ENCODE measurements at regions not wholly inside any gene's neighbourhood (a gene's known extent, or its start where the extent isn't known, plus 50 kb on each side); places are given as distances from the start of the nearest gene placed in this dataset.
A peak's percentile ranks its signal among the peaks of the same experiment; 100 is the strongest.
"Not testable (repeated sequence)": the region's sequence is repeated elsewhere in the genome, so short reads cannot be mapped to it uniquely, and the experiment has no call there.

DNA sequence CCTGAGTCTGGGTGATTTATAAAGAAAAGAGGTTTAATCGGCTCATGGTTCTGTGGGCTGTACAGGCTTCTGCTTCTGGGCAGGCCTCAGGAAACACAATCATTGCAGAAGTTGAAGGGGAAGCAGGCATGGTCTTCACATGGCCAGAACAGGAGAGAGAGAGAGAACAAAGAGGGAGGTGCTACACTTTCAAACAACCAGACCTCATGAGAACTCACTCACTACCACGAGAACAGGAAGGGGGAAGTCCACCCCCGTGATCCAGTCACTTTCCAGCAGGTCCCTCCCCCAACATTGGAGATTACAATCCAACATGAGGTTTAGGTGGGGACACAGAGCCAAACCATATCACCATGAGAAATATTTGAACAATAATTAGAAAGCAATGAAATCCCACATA is 222.9 kb downstream of the FAM72C start:
- intact Hi-C loops (cut with DNase I), result no loop called here
- Histone ChIP-seq H3K9ac (ENCODE audit: low read length in 3 of 3) (no peak overlapping the region), H3K27me3 (ENCODE audit: control insufficient read depth, insufficient read depth, low read length) (no peaks in the 10 kb centered on the region), H3K4me1 (ENCODE audit: control insufficient read depth in 2 of 3, insufficient read depth in 2 of 3, low read depth in 1 of 3, low read length in 3 of 3) (no peaks in the 10 kb centered on the region), H3K4me3 (ENCODE audit: low read length in 3 of 3) (no peak overlapping the region), H3K36me3 (ENCODE audit: control insufficient read depth in 2 of 3, insufficient read depth in 3 of 3, low read length in 3 of 3) (no peaks in the 10 kb centered on the region), H3K9me3 (ENCODE audit: control insufficient read depth in 2 of 3, insufficient read depth in 1 of 3, low read length in 3 of 3) (no peaks in the 10 kb centered on the region), H3K27ac (ENCODE audit: low read depth in 2 of 2, low read length in 2 of 2) (no peak overlapping the region)
- TF ChIP-seq, protein P1, sequence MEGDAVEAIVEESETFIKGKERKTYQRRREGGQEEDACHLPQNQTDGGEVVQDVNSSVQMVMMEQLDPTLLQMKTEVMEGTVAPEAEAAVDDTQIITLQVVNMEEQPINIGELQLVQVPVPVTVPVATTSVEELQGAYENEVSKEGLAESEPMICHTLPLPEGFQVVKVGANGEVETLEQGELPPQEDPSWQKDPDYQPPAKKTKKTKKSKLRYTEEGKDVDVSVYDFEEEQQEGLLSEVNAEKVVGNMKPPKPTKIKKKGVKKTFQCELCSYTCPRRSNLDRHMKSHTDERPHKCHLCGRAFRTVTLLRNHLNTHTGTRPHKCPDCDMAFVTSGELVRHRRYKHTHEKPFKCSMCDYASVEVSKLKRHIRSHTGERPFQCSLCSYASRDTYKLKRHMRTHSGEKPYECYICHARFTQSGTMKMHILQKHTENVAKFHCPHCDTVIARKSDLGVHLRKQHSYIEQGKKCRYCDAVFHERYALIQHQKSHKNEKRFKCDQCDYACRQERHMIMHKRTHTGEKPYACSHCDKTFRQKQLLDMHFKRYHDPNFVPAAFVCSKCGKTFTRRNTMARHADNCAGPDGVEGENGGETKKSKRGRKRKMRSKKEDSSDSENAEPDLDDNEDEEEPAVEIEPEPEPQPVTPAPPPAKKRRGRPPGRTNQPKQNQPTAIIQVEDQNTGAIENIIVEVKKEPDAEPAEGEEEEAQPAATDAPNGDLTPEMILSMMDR (IDR thresholded peaks at IDR 0.05; ENCODE audit: borderline replicate concordance, extremely low read depth, insufficient read depth), result no peak
- DNase-seq (no peak), FAIRE-seq (no peak)

DNA sequence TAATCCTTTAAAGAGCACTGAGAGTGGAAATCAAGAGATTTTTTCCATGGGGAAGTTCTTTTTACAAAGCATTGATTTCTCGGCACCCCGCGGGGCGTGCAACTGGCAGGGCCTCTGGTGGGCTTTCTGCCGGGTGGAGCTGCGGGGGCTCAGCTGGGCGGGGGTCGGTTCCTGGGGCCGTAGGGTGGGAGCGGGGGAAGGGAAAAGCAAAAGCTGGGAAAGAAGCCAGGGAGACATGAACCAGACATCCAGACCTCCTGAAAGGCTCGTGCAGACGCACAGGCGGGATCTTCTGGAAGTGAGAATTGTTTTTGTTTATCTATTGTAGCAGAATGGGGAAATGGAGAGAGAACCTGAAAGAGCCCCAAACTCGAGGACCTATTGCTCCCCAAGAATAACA is 235.2 kb downstream of the FAM72C start:
- Histone ChIP-seq H3K9me3 (ENCODE audit: control insufficient read depth in 2 of 3, insufficient read depth in 1 of 3, low read length in 3 of 3) (no peaks in the 10 kb centered on the region), H3K4me3 (ENCODE audit: low read length in 3 of 3) (no peak overlapping the region), H3K27me3 (ENCODE audit: control insufficient read depth, insufficient read depth, low read length) (peaks cover 6% of the 10 kb centered on the region), H3K4me1 (ENCODE audit: control insufficient read depth in 2 of 3, insufficient read depth in 2 of 3, low read depth in 1 of 3, low read length in 3 of 3) (no peaks in the 10 kb centered on the region), H3K36me3 (ENCODE audit: control insufficient read depth in 2 of 3, insufficient read depth in 3 of 3, low read length in 3 of 3) (no peaks in the 10 kb centered on the region), H3K27ac (ENCODE audit: low read depth in 2 of 2, low read length in 2 of 2) (no peak overlapping the region), H3K9ac (ENCODE audit: low read length in 3 of 3) (no peak overlapping the region)
- intact Hi-C loops (cut with DNase I), result no loop called here
- peak in 1 of 5 donors; percentile 66 for DNase-seq
- TF ChIP-seq, protein P1 (IDR thresholded peaks at IDR 0.05; ENCODE audit: borderline replicate concordance, extremely low read depth, insufficient read depth), result no peak
- no peak for FAIRE-seq

DNA sequence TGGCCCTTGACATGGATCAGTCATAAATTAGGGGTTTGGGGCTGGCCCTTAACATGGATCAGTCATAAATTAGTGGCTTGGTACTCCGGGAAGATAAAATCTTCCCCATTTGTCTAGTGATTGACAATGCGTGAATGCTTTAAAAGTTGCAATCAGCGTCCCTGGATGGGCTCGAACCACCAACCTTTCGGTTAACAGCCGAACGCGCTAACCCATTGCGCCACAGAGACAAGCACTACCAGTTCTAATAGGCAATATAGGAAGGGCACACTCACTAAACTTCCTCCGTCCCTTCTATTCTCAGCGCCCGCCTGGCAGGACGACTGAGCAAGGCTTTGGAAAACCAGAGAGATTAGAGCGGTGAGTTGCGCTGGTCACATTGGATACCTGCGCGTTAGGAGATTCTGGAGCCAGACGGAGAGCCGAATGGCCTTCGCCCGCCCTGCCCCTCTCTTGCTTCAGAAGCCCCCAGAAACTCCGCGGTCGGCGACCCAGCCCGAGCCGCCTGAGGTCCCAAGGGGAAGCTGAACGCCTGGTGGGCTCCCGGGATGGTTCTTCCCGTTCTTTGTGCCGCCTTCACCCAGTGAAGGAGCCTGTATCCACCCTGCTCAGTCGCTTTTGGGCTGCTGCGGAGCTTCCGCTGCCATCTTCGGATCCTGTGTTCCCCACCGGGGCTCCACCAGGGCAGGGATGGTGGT is 235.9 kb downstream of the FAM72C start:
- TF ChIP-seq, protein P1 (IDR thresholded peaks at IDR 0.05; ENCODE audit: borderline replicate concordance, extremely low read depth, insufficient read depth), result no peak
- Histone ChIP-seq H3K36me3 (ENCODE audit: control insufficient read depth in 2 of 3, insufficient read depth in 3 of 3, low read length in 3 of 3) (no peaks in the 10 kb centered on the region), H3K4me3 (ENCODE audit: low read length in 3 of 3) (no peak overlapping the region), H3K27me3 (ENCODE audit: control insufficient read depth, insufficient read depth, low read length) (peaks cover 6% of the 10 kb centered on the region), H3K9me3 (ENCODE audit: control insufficient read depth in 2 of 3, insufficient read depth in 1 of 3, low read length in 3 of 3) (no peaks in the 10 kb centered on the region), H3K9ac (ENCODE audit: low read length in 3 of 3) (no peak overlapping the region), H3K27ac (ENCODE audit: low read depth in 2 of 2, low read length in 2 of 2) (no peak overlapping the region), H3K4me1 (ENCODE audit: control insufficient read depth in 2 of 3, insufficient read depth in 2 of 3, low read depth in 1 of 3, low read length in 3 of 3) (no peaks in the 10 kb centered on the region)
- DNase-seq (peak in 4 of 5 donors; percentile 27 to 77 (median 55)), FAIRE-seq (no peak)
- intact Hi-C loops (cut with DNase I), result no loop called here

DNA sequence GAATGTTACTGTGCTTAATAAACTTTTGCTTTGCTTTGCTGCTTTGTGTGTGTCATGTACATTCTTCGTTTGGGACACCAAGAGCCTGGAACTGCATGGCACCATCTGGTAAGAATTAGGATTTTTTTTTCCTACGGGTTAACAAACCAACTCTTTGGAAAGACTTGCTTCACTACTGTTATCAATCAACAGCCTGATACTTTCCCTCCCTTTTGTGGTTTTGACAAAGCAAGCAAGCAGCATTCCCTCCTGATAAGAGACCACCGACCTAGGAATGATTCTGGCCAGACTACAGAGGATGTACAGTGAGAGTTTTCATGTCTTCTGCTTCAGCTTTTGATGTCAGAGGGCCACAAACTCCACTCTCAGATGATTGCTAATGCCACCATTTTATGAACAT is 237.5 kb downstream of the FAM72C start:
- FAIRE-seq; intact Hi-C loops (cut with DNase I); DNase-seq; H3K4me3 ChIP-seq (ENCODE audit: low read length in 3 of 3); H3K9ac ChIP-seq (ENCODE audit: low read length in 3 of 3); H3K9me3 ChIP-seq (ENCODE audit: control insufficient read depth in 2 of 3, insufficient read depth in 1 of 3, low read length in 3 of 3); H3K27ac ChIP-seq (ENCODE audit: low read depth in 2 of 2, low read length in 2 of 2); H3K4me1 ChIP-seq (ENCODE audit: control insufficient read depth in 2 of 3, insufficient read depth in 2 of 3, low read depth in 1 of 3, low read length in 3 of 3); H3K36me3 ChIP-seq (ENCODE audit: control insufficient read depth in 2 of 3, insufficient read depth in 3 of 3, low read length in 3 of 3); H3K27me3 ChIP-seq (ENCODE audit: control insufficient read depth, insufficient read depth, low read length): not testable (repeated sequence)

DNA sequence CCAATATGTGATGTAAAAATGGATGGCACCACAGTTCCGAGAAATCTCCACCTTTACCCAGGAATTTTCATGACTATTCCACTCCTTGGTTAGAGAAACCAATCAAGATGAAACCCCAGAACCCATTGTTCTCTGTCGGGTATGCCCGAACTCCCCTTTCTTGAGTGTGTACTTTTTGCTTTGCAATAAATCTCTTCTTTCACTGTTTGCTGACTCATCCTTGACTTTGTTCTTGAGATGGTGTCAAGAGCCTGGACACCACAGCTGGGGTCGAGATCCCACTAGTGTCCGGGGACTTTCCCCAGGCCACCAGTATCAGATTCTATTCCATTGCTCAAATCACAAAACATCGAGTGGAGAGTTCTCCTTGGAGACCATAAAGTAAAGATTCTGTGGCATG is 240.9 kb downstream of the FAM72C start:
- H3K9ac ChIP-seq (ENCODE audit: low read length in 3 of 3); H3K4me3 ChIP-seq (ENCODE audit: low read length in 3 of 3); intact Hi-C loops (cut with DNase I); H3K27ac ChIP-seq (ENCODE audit: low read depth in 2 of 2, low read length in 2 of 2); FAIRE-seq; H3K27me3 ChIP-seq (ENCODE audit: control insufficient read depth, insufficient read depth, low read length); H3K4me1 ChIP-seq (ENCODE audit: control insufficient read depth in 2 of 3, insufficient read depth in 2 of 3, low read depth in 1 of 3, low read length in 3 of 3); H3K36me3 ChIP-seq (ENCODE audit: control insufficient read depth in 2 of 3, insufficient read depth in 3 of 3, low read length in 3 of 3); H3K9me3 ChIP-seq (ENCODE audit: control insufficient read depth in 2 of 3, insufficient read depth in 1 of 3, low read length in 3 of 3); DNase-seq: not testable (repeated sequence)

DNA sequence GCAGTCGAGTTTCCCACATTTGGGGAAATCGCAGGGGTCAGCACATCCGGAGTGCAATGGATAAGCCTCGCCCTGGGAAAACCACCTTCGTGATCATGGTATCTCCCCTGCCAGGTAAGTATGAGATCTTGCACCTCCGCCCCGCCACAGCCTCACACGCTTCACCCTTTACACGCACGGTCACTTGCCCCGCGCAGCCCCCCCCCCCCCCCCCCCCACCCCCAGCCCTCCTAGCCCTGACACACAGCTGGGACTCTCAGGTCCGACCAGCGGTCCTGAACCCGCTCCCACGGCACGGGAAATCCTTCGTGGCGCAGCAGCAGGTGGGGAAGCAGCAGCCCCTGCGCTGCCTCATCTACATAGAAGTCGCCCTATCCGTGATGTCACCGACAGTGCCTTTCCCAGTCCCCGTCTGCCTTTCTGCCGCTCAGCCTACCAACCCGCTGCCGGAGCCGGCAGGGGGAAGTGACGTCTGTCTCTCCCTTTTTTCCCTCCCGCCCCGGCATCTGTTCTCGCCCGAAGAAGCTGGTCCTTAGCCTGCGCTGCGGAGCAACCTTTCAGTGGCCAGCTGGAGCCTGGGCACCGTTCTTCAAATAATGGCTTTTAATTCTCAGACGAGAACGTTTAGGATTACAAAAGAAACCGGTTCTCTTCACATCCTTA is 242.2 kb downstream of the FAM72C start:
- H3K9ac ChIP-seq (ENCODE audit: low read length in 3 of 3); FAIRE-seq; H3K4me1 ChIP-seq (ENCODE audit: control insufficient read depth in 2 of 3, insufficient read depth in 2 of 3, low read depth in 1 of 3, low read length in 3 of 3); H3K36me3 ChIP-seq (ENCODE audit: control insufficient read depth in 2 of 3, insufficient read depth in 3 of 3, low read length in 3 of 3); H3K27ac ChIP-seq (ENCODE audit: low read depth in 2 of 2, low read length in 2 of 2); H3K4me3 ChIP-seq (ENCODE audit: low read length in 3 of 3); intact Hi-C loops (cut with DNase I); H3K9me3 ChIP-seq (ENCODE audit: control insufficient read depth in 2 of 3, insufficient read depth in 1 of 3, low read length in 3 of 3); H3K27me3 ChIP-seq (ENCODE audit: control insufficient read depth, insufficient read depth, low read length): not testable (repeated sequence)
- peak in 3 of 5 donors; percentile 8 to 55 (median 44) for DNase-seq
